ENCODE measurements at regions not wholly inside any gene's neighbourhood (a gene's known extent, or its start where the extent isn't known, plus 50 kb on each side); places are given as distances from the start of the nearest gene placed in this dataset.

DNA sequence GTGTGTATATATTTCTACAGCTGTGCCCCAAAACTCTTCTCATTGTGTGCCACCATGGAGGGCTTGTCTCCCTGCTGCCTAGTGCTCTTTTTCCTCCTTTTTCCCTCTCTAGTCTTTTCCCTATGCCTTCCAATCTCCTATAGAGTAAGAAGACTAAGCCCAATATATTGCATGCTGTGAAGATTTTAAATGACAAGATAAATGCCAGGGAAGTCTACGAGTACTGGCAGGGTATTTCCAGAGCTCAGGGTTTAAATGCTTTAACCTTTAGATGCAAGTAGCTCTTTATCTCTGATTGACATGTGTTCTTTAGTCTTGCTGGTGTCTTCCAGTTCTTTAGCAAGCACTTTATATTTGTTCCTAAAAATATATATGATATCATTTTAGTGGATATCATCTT lies 200.7 kb downstream of the SLITRK1 start:
- no peaks in the 10 kb centered on the region for H4K20me1 ChIP-seq (ENCODE audit: control insufficient read depth, insufficient read depth)
- no peaks in the 10 kb centered on the region for H3K27me3 ChIP-seq (replicated peaks in 1 of 2; ENCODE audit: control insufficient read depth in 2 of 2, insufficient read depth in 2 of 2, low read length in 1 of 2)
- H3K9ac ChIP-seq (ENCODE audit: control insufficient read depth, insufficient read depth, low read length): no peak overlapping the region
- TF ChIP-seq STAT3 (IDR thresholded peaks at IDR 0.05; ENCODE audit: low read depth, low read length) (no peak), ZZZ3 (IDR thresholded peaks at IDR 0.05; ENCODE audit: control insufficient read depth, insufficient read length, low read depth) (no peak), EED (IDR thresholded peaks at IDR 0.05; ENCODE audit: low read depth) (no peak)
- H3K4me1 ChIP-seq (ENCODE audit: control insufficient read depth, insufficient read depth, low read length): no peaks in the 10 kb centered on the region
- POLR2A ChIA-PET: no interaction called here
- H3K9me3 ChIP-seq (replicated peaks; ENCODE audit: control insufficient read depth, insufficient read depth, low read length): no peaks in the 10 kb centered on the region
- DNase-seq (ENCODE audit: low read depth, low spot score) (no peak), ATAC-seq (no peak), FAIRE-seq (no peak)
- CTCF ChIA-PET: no interaction called here
- no peak overlapping the region for H2AFZ ChIP-seq (ENCODE audit: control insufficient read depth, low read depth, low read length)
- intact Hi-C loops (cut with micrococcal nuclease; ENCODE audit: unreplicated experiment): no loop called here
- no TSS peak for BruUV-seq (replicated peaks)
- H3K36me3 ChIP-seq (ENCODE audit: control insufficient read depth in 2 of 2, insufficient read depth in 2 of 2, low read length in 1 of 2): no peaks in the 10 kb centered on the region
- no peak overlapping the region for H3K27ac ChIP-seq (ENCODE audit: control insufficient read depth, insufficient read depth)
- RAD21 ChIA-PET (ENCODE audit: unreplicated experiment): no interaction called here
- 4% methylated on average over 1 of the region's 1 CpG for WGBS (ENCODE audit: insufficient coverage, insufficient replicate concordance, low lambda C conversion rate, missing lambda C conversion rate)
- in situ Hi-C loops (cut with MboI): no loop called here
- SMC1A ChIA-PET (ENCODE audit: uncharacterized antibody, unreplicated experiment): interaction anchor here (1.0 kb wide), 1 partner anchor 32 kb away, joined by 4 read pairs; no protein-coding TSS in a partner anchor
- H3K4me2 ChIP-seq (ENCODE audit: control insufficient read depth, insufficient read depth): no peak overlapping the region
- no peak overlapping the region for H3K4me3 ChIP-seq
- no peaks in the 10 kb centered on the region for H3K79me2 ChIP-seq (ENCODE audit: control insufficient read depth, insufficient read depth, low read length)

DNA sequence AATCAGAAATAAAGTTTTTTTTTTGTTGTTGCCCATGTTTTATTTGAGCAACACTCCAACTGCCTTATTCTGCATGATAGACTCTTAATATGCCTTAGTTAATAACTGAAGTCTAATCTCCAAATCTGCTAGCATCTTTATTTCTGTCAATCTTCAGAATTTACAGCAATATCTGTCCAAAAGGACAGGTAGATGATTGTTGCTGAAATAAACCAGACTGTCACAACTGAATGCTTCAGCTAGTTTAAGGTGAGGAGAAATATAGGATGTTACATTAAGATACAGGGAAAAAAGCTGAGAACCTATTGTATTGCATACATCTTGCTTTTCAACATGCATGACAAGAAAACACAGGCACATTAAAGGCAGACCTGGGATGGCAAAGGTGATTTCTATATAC lies 204.3 kb downstream of the SLITRK1 start:
- in situ Hi-C loops (cut with MboI): no loop called here
- FAIRE-seq (no peak), DNase-seq (ENCODE audit: low read depth, low spot score) (no peak), ATAC-seq (no peak)
- Histone ChIP-seq H2AFZ (ENCODE audit: control insufficient read depth, low read depth, low read length) (no peak overlapping the region), H3K36me3 (ENCODE audit: control insufficient read depth in 2 of 2, insufficient read depth in 2 of 2, low read length in 1 of 2) (no peaks in the 10 kb centered on the region), H4K20me1 (ENCODE audit: control insufficient read depth, insufficient read depth) (no peaks in the 10 kb centered on the region), H3K9me3 (replicated peaks; ENCODE audit: control insufficient read depth, insufficient read depth, low read length) (no peaks in the 10 kb centered on the region), H3K4me2 (ENCODE audit: control insufficient read depth, insufficient read depth) (no peak overlapping the region), H3K27ac (ENCODE audit: control insufficient read depth, insufficient read depth) (no peak overlapping the region), H3K4me1 (ENCODE audit: control insufficient read depth, insufficient read depth, low read length) (no peaks in the 10 kb centered on the region), H3K27me3 (replicated peaks in 1 of 2; ENCODE audit: control insufficient read depth in 2 of 2, insufficient read depth in 2 of 2, low read length in 1 of 2) (no peaks in the 10 kb centered on the region), H3K9ac (ENCODE audit: control insufficient read depth, insufficient read depth, low read length) (no peak overlapping the region), H3K79me2 (ENCODE audit: control insufficient read depth, insufficient read depth, low read length) (no peaks in the 10 kb centered on the region), H3K4me3 (no peak overlapping the region)
- intact Hi-C loops (cut with micrococcal nuclease; ENCODE audit: unreplicated experiment): no loop called here
- POLR2A ChIA-PET: no interaction called here
- no TSS peak for BruUV-seq (replicated peaks)
- CTCF ChIA-PET: no interaction called here
- TF ChIP-seq SRF (IDR thresholded peaks at IDR 0.05; ENCODE audit: low read depth in 2 of 2, low read length in 2 of 2) (no peak), SMAD1 (IDR thresholded peaks at IDR 0.05; ENCODE audit: low read depth, partially characterized antibody) (no peak), ZNF207 (IDR thresholded peaks at IDR 0.05; ENCODE audit: borderline replicate concordance) (no peak), POLR2A (IDR thresholded peaks at IDR 0.05; ENCODE audit: low read depth, low read length) (no peak), POLR2AphosphoS2 (IDR thresholded peaks at IDR 0.05; ENCODE audit: low read depth, low read length) (no peak)
- RAD21 ChIA-PET (ENCODE audit: unreplicated experiment): interaction anchor here (0.6 kb wide), 1 partner anchor 60 kb away, joined by 3 read pairs; no protein-coding TSS in a partner anchor
- SMC1A ChIA-PET (ENCODE audit: uncharacterized antibody, unreplicated experiment): no interaction called here

Measured in GM12878 (cell line).